SJCRH30 (cell line): ENCODE measurements at regions not wholly inside any gene's neighbourhood (a gene's known extent, or its start where the extent isn't known, plus 50 kb on each side); places are given as distances from the start of the nearest gene placed in this dataset.
A peak's percentile ranks its signal among the peaks of the same experiment; 100 is the strongest.

Source experiments
- DNase-seq, 2 experiments: peaks; one replicate each; pipeline ENCODE4 v3.0.0-alpha.2; 2015 to 2020
- H3K27ac ChIP-seq: fragments of 250-450 bp; sonication (Bioruptor Pico); 2 replicates; pipeline ENCODE4 v1.5.1; 2020; ENCODE audit warnings: mild to moderate bottlenecking, moderate library complexity
- H3K27me3 ChIP-seq: fragments of 250-450 bp; sonication (Bioruptor Pico); 2 replicates; pipeline ENCODE4 v1.5.1; 2020; ENCODE audit warnings: mild to moderate bottlenecking, moderate library complexity
- H3K36me3 ChIP-seq: fragments of 250-450 bp; sonication (Bioruptor Pico); 2 replicates; pipeline ENCODE4 v1.5.1; 2020; ENCODE audit warnings: mild to moderate bottlenecking, moderate library complexity
- H3K4me1 ChIP-seq: fragments of 250-450 bp; sonication (Bioruptor Pico); 2 replicates; pipeline ENCODE4 v1.5.1; 2020; ENCODE audit warnings: mild to moderate bottlenecking, moderate library complexity
- H3K4me3 ChIP-seq: fragments of 250-450 bp; sonication (Bioruptor Pico); 2 replicates; pipeline ENCODE4 v1.5.1; 2020; ENCODE audit warnings: mild to moderate bottlenecking, moderate library complexity
- H3K9me3 ChIP-seq: fragments of 250-450 bp; sonication (Bioruptor Pico); replicated peaks from 2 replicates; pipeline ENCODE4 v1.5.1; 2020; ENCODE audit warnings: mild to moderate bottlenecking, moderate library complexity

DNA sequence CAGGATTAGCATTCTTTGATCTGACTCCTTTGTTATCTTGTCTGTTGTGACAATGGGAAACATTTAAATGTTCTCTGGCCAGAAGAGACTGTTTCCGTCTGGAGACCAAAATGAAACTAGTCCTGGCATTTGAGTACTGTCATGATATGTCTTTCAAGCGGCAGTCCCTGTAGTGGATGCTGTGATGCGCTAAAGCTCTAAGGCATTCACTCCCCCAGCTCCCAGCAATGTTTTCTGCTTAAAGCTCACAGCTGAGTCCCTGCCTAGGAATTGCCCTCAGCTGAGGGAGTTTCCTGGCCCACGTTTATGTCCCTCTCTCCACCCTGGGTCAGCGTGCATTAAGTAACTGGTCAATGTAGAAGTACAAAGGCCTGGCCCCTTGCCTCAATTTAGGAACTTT lies 109.4 kb downstream of the UCHL5 start:
- Histone ChIP-seq H3K4me1 (no peaks in the 10 kb centered on the region), H3K4me3 (no peak overlapping the region), H3K36me3 (no peaks in the 10 kb centered on the region), H3K27ac (no peak overlapping the region), H3K27me3 (no peaks in the 10 kb centered on the region), H3K9me3 (no peaks in the 10 kb centered on the region)
- no peak for DNase-seq

GRCh38 chr1:192950926-192951325 lies 108.2 kb downstream of the UCHL5 start:
- DNase-seq: no peak
- Histone ChIP-seq H3K4me1 (no peaks in the 10 kb centered on the region), H3K36me3 (no peaks in the 10 kb centered on the region), H3K27ac (no peak overlapping the region), H3K9me3 (no peaks in the 10 kb centered on the region), H3K27me3 (no peaks in the 10 kb centered on the region), H3K4me3 (no peak overlapping the region)

- H3K4me3 ChIP-seq: no peak overlapping the region
- no peaks in the 10 kb centered on the region for H3K9me3 ChIP-seq
- no peaks in the 10 kb centered on the region for H3K36me3 ChIP-seq
- no peak overlapping the region for H3K27ac ChIP-seq
- H3K4me1 ChIP-seq: no peaks in the 10 kb centered on the region
- no peaks in the 10 kb centered on the region for H3K27me3 ChIP-seq
- peak in 1 of 2 experiments; percentile 5 for DNase-seq
Observed at GRCh38 chr1:192951691-192952460, 107.3 kb downstream of the UCHL5 start.

GRCh38 chr1:192952646-192953045 lies 106.5 kb downstream of the UCHL5 start:
- no peaks in the 10 kb centered on the region for H3K36me3 ChIP-seq
- no peak overlapping the region for H3K27ac ChIP-seq
- H3K4me1 ChIP-seq: no peaks in the 10 kb centered on the region
- H3K27me3 ChIP-seq: no peaks in the 10 kb centered on the region
- H3K4me3 ChIP-seq: no peak overlapping the region
- no peaks in the 10 kb centered on the region for H3K9me3 ChIP-seq
- DNase-seq: no peak

DNA sequence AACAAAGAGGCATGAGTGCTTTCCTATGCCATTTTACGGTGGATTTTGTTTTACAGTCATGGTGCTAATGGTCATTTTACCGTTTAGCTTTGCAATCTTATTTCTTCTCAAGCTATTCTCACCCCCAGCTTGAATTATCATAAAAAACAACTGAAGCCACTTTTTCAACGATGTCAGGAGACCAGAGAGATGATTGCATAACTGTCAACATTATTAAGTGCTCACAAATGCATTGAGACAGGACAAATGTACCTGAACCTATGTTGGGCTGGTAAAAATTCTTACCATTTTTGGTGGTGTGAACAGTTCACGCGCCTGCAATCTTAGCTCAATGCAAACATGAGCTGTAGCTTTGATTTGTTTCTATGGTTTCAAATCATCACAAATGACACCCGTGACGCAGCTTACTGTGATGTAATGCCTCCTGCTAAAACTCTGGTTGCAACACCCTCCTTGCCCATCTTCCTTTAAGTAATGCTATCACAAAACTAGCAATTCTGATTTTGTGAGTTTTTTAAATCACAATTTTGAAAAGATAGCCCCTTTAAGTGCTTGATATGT lies 104.4 kb downstream of the UCHL5 start:
- no peaks in the 10 kb centered on the region for H3K9me3 ChIP-seq
- no peak for DNase-seq
- H3K4me1 ChIP-seq: no peaks in the 10 kb centered on the region
- H3K36me3 ChIP-seq: no peaks in the 10 kb centered on the region
- H3K27ac ChIP-seq: no peak overlapping the region
- H3K27me3 ChIP-seq: no peaks in the 10 kb centered on the region
- H3K4me3 ChIP-seq: no peak overlapping the region

DNA sequence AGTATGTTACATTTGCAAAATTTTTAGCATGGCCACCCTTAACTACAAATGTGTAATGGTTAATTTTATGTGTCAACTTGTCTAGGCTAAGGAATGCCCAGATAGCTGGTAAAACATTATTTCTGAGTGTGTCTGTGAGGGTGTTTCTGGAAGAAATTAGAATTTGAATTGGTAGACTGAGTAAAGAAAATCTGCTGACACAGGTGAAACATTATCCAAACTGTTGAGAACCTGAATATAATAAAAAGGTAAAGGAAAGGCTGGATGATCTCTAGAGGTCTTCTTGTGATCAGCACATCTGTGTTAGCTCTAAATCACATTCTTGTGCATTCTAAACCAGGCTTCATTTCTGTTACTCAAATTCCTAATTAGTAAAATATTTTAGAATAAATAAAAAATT lies 100.8 kb downstream of the UCHL5 start:
- DNase-seq: no peak
- no peaks in the 10 kb centered on the region for H3K9me3 ChIP-seq
- no peaks in the 10 kb centered on the region for H3K27me3 ChIP-seq
- H3K36me3 ChIP-seq: no peaks in the 10 kb centered on the region
- no peaks in the 10 kb centered on the region for H3K4me1 ChIP-seq
- no peak overlapping the region for H3K4me3 ChIP-seq
- no peak overlapping the region for H3K27ac ChIP-seq

- H3K9me3 ChIP-seq: no peaks in the 10 kb centered on the region
- no peaks in the 10 kb centered on the region for H3K4me1 ChIP-seq
- H3K36me3 ChIP-seq: no peaks in the 10 kb centered on the region
- no peak for DNase-seq
- H3K27me3 ChIP-seq: no peaks in the 10 kb centered on the region
- H3K4me3 ChIP-seq: no peak overlapping the region
- no peak overlapping the region for H3K27ac ChIP-seq
Observed at GRCh38 chr1:192958871-192959270, 100.3 kb downstream of the UCHL5 start.

DNA sequence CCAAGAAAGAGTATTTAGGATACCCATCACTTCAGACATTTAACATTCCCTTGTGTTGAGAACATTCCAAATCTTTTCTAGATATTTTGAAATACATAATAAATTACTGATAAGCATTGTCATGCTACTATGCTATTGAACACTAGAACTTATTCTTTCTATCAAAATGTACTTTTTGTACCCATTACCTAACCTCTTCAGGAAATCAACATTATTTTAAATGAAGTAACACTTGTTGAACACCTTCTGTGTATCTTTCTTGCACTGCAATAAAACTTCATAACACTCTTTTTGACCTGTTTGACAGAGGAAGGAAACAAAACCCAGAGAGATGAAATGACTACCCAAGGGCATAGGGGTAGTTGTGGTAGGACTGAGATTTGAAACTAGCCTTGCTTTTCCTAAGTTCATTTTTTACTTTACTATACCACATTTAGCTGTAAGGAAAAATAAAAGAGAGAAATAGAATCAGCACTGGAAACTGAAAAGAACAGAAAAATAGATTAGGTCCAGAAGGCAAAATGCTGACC lies 99.4 kb downstream of the UCHL5 start:
- Histone ChIP-seq H3K4me3 (no peak overlapping the region), H3K36me3 (no peaks in the 10 kb centered on the region), H3K27me3 (no peaks in the 10 kb centered on the region), H3K27ac (no peak overlapping the region), H3K9me3 (no peaks in the 10 kb centered on the region), H3K4me1 (no peaks in the 10 kb centered on the region)
- DNase-seq: no peak
